H9 (cell line): ENCODE measurements at regions not wholly inside any gene's neighbourhood (a gene's known extent, or its start where the extent isn't known, plus 50 kb on each side); places are given as distances from the start of the nearest gene placed in this dataset.

Experiments
- DNase-seq: peaks from one replicate; pipeline ENCODE4 v3.0.0-alpha.2; 2017
- H2AFZ ChIP-seq: one replicate; pipeline ENCODE4 v1.6.1; 2013; ENCODE audit warnings: mild to moderate bottlenecking, low read length, control low read depth, moderate library complexity
- H2AK5ac ChIP-seq: 2 replicates; pipeline ENCODE4 v1.6.1; 2013; ENCODE audit warnings: low read length, control low read depth, mixed read lengths; ENCODE audit not compliant: insufficient read length
- H2BK120ac ChIP-seq: one replicate; pipeline ENCODE4 v1.6.1; 2013; ENCODE audit warnings: low read depth, mild to moderate bottlenecking, low read length, control low read depth, inconsistent platforms; ENCODE audit not compliant: poor library complexity, severe bottlenecking
- H2BK12ac ChIP-seq: 2 replicates; pipeline ENCODE4 v1.6.1; 2013; ENCODE audit warnings: low read length, control low read depth, mixed read lengths, low read depth; ENCODE audit not compliant: insufficient read length
- H2BK15ac ChIP-seq: 2 replicates; pipeline ENCODE4 v1.6.1; 2013; ENCODE audit warnings: low read depth, low read length, control low read depth
- H2BK20ac ChIP-seq: one replicate; pipeline ENCODE4 v1.6.1; 2013; ENCODE audit warnings: low read depth, mild to moderate bottlenecking, low read length, control low read depth, inconsistent platforms; ENCODE audit not compliant: poor library complexity, severe bottlenecking
- H2BK5ac ChIP-seq: 2 replicates; pipeline ENCODE4 v1.6.1; 2013; ENCODE audit warnings: low read length, control low read depth, mixed read lengths; ENCODE audit not compliant: insufficient read length
- H3K14ac ChIP-seq: 2 replicates; pipeline ENCODE4 v1.6.1; 2013; ENCODE audit warnings: low read length, control low read depth; ENCODE audit not compliant: insufficient read depth
- H3K18ac ChIP-seq: 2 replicates; pipeline ENCODE4 v1.6.1; 2013; ENCODE audit warnings: low read depth, mild to moderate bottlenecking, mixed read lengths, low read length, control low read depth; ENCODE audit not compliant: insufficient read length
- H3K23ac ChIP-seq: 2 replicates; pipeline ENCODE4 v1.6.1; 2013; ENCODE audit warnings: low read length, control low read depth, mixed read lengths, low read depth; ENCODE audit not compliant: insufficient read length
- H3K23me2 ChIP-seq: 2 replicates; pipeline ENCODE4 v1.6.1; 2013; ENCODE audit warnings: low read depth, mild to moderate bottlenecking, mixed read lengths, low read length, control low read depth; ENCODE audit not compliant: insufficient read length, poor library complexity, severe bottlenecking
- H3K27ac ChIP-seq: 2 replicates; pipeline ENCODE4 v1.5.1; 2013; ENCODE audit warnings: low read length, control low read depth, mixed read lengths, low read depth; ENCODE audit not compliant: insufficient read length
- H3K27me3 ChIP-seq: 2 replicates; pipeline ENCODE4 v1.6.1; 2013; ENCODE audit warnings: low read length, control low read depth, inconsistent platforms; ENCODE audit not compliant: insufficient read depth
- H3K4ac ChIP-seq: 2 replicates; pipeline ENCODE4 v1.6.1; 2013; ENCODE audit warnings: low read depth, mild to moderate bottlenecking, control low read depth, inconsistent platforms, low read length, moderate library complexity
- H3K4me1 ChIP-seq: 2 replicates; pipeline ENCODE4 v1.6.1; 2013; ENCODE audit warnings: low read length, control low read depth, inconsistent platforms; ENCODE audit not compliant: insufficient read depth
- H3K4me2 ChIP-seq: 2 replicates; pipeline ENCODE4 v1.6.1; 2013; ENCODE audit warnings: low read length, control low read depth, mixed read lengths; ENCODE audit not compliant: insufficient read length, insufficient read depth
- H3K56ac ChIP-seq: 2 replicates; pipeline ENCODE4 v1.6.1; 2013; ENCODE audit warnings: low read depth, mild to moderate bottlenecking, mixed read lengths, low read length, control low read depth; ENCODE audit not compliant: insufficient read length
- H3K79me1 ChIP-seq: 2 replicates; pipeline ENCODE4 v1.6.1; 2013; ENCODE audit warnings: low read depth, mild to moderate bottlenecking, moderate library complexity, low read length, control low read depth, inconsistent platforms; ENCODE audit not compliant: insufficient read depth, poor library complexity, severe bottlenecking
- H3K79me2 ChIP-seq: 2 replicates; pipeline ENCODE4 v1.6.1; 2013; ENCODE audit warnings: low read length, control low read depth, inconsistent platforms; ENCODE audit not compliant: insufficient read depth
- H3K9ac ChIP-seq: 2 replicates; pipeline ENCODE4 v1.6.1; 2013; ENCODE audit warnings: low read length, control low read depth, mixed read lengths; ENCODE audit not compliant: insufficient read length; ENCODE audit errors: extremely low read depth
- H3K9me3 ChIP-seq: one replicate; pipeline ENCODE4 v1.6.1; 2013; ENCODE audit warnings: low read depth, low read length, inconsistent platforms; ENCODE audit not compliant: control insufficient read depth
- H3T11ph ChIP-seq: one replicate; pipeline ENCODE4 v1.6.1; 2013; ENCODE audit warnings: mild to moderate bottlenecking, low read length, control low read depth, inconsistent platforms
- H4K20me1 ChIP-seq: one replicate; pipeline ENCODE4 v1.6.1; 2013; ENCODE audit not compliant: control insufficient read depth, insufficient read length, insufficient read depth
- H4K5ac ChIP-seq: 2 replicates; pipeline ENCODE4 v1.6.1; 2013; ENCODE audit warnings: low read depth, mild to moderate bottlenecking, mixed read lengths, low read length, control low read depth; ENCODE audit not compliant: insufficient read length
- H4K8ac ChIP-seq: replicated peaks from 2 replicates; pipeline ENCODE4 v1.6.1; 2013; ENCODE audit warnings: low read length, control low read depth, mixed read lengths, low read depth; ENCODE audit not compliant: insufficient read length
- H4K91ac ChIP-seq: 2 replicates; pipeline ENCODE4 v1.6.1; 2013; ENCODE audit warnings: low read depth, mild to moderate bottlenecking, moderate library complexity, mixed read lengths, low read length, control low read depth; ENCODE audit not compliant: insufficient read length
- H3K27ac Mint-ChIP-seq, 3 experiments: 2 replicates in 2 of 3; 3 replicates in 1 of 3; pipeline ENCODE4 v1.8.0; 2020 to 2021; ENCODE audit warnings: mixed read lengths in 3 of 3, mild to moderate bottlenecking in 1 of 3, moderate library complexity in 1 of 3
- H3K27me3 Mint-ChIP-seq: 2 replicates; pipeline ENCODE4 v1.8.0; 2021; ENCODE audit warnings: low read depth, mild to moderate bottlenecking, moderate library complexity, mixed read lengths
- H3K36me3 Mint-ChIP-seq, 3 experiments: 2 replicates in 2 of 3; 3 replicates in 1 of 3; pipeline ENCODE4 v1.8.0; 2020 to 2021; ENCODE audit warnings: low read depth in 3 of 3, mixed read lengths in 3 of 3; ENCODE audit not compliant: insufficient read depth in 1 of 3
- H3K4me1 Mint-ChIP-seq, 2 experiments: 2 replicates each; pipeline ENCODE4 v1.8.0; 2020; ENCODE audit warnings: mixed read lengths in 2 of 2
- H3K4me3 Mint-ChIP-seq, 2 experiments: 2 replicates in 1 of 2; 3 replicates in 1 of 2; pipeline ENCODE4 v1.8.0; 2020 to 2021; ENCODE audit warnings: mild to moderate bottlenecking in 2 of 2, mixed read lengths in 2 of 2, moderate library complexity in 1 of 2
- H3K9me3 Mint-ChIP-seq, 2 experiments: 2 replicates in 1 of 2; 3 replicates in 1 of 2; pipeline ENCODE4 v1.8.0; 2020; ENCODE audit warnings: mild to moderate bottlenecking in 2 of 2, mixed read lengths in 2 of 2, moderate library complexity in 1 of 2
- CTCF ChIP-seq: fragments of 200-600 bp; sonication (generic); conservative IDR thresholded peaks from 3 replicates; pipeline ENCODE4 v1.8.0; 2021; ENCODE audit warnings: antibody characterized with exemption, mild to moderate bottlenecking
- WGBS: extraction: QIAGEN DNeasy Blood & Tissue Kit; methylation state at CpG from one replicate; pipeline ENCODE4 v1.1.7; 2013; ENCODE audit warnings: missing lambda C conversion rate, low lambda C conversion rate, mixed read lengths; ENCODE audit not compliant: insufficient read length; ENCODE audit errors: extremely low coverage; 5-methylcytosine and 5-hydroxymethylcytosine counted together

DNA sequence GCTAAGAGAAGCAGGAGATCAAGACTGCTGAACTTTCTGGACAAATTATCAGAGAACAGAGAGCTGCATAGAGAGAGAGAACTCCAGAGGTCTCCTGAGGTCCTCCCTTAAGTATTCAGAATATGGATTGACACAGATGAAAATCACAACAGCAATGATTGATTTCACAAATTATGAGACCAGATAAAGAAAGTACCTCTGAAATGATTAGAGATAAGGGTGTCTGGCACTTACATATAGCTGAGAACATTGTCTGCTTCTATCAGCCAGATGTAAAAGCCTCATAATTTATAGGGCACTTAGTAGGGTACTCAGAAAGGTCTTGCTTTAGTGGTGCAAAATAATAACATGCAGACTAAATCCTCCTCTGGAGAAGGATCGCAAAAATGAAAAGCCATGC is 1301.8 kb downstream of the BRINP3 start:
- Histone ChIP-seq H2BK5ac (no peak overlapping the region), H3K27me3 (no peaks in the 10 kb centered on the region), H3K14ac (no peak overlapping the region), H4K5ac (no peak overlapping the region), H3K27ac (no peak overlapping the region), H3K23ac (no peak overlapping the region), H3K79me1 (no peaks in the 10 kb centered on the region), H3K4me2 (no peak overlapping the region), H3K4ac (no peak overlapping the region), H3K9me3 (no peaks in the 10 kb centered on the region), H3K4me1 (no peaks in the 10 kb centered on the region), H3K56ac (no peak overlapping the region), H3K9ac (no peak overlapping the region), H3K23me2 (no peaks in the 10 kb centered on the region), H3K18ac (no peak overlapping the region), H4K20me1 (no peaks in the 10 kb centered on the region), H4K8ac (no peak overlapping the region), H2BK120ac (no peak overlapping the region), H2AK5ac (no peak overlapping the region), H2AFZ (no peak overlapping the region), H4K91ac (no peak overlapping the region), H2BK12ac (no peak overlapping the region), H3T11ph (no peak overlapping the region), H2BK20ac (no peak overlapping the region), H2BK15ac (no peak overlapping the region), H3K79me2 (no peaks in the 10 kb centered on the region)
- no CpG with 5 or more reads among the region's 1 CpG for WGBS
- Mint-ChIP-seq H3K27ac (no peak overlapping the region), H3K9me3 (peaks cover 0 to 2% of the 10 kb centered on the region in 2 experiments; a peak in 3 of 5 replicates), H3K36me3 (no peaks in the 10 kb centered on the region), H3K4me3 (no peak overlapping the region), H3K27me3 (no peaks in the 10 kb centered on the region), H3K4me1 (no peaks in the 10 kb centered on the region)
- no peak for DNase-seq
- TF ChIP-seq CTCF, result no peak
